GM12878 (cell line): ENCODE measurements at regions not wholly inside any gene's neighbourhood (a gene's known extent, or its start where the extent isn't known, plus 50 kb on each side); places are given as distances from the start of the nearest gene placed in this dataset.

Experiments used
- ATAC-seq: fragments of 200-7000 bp; cut with Tn5 transposase; 3 replicates; pipeline ENCODE4 v1.9.1; 2020; ENCODE audit warnings: mild to moderate bottlenecking, moderate library complexity
- BruUV-seq: library from RNA; stranded (reverse); fragments of 400-500 nt; replicated peaks from 2 replicates; lab custom pipeline; 2021; lab: Mats Ljungman, UMichigan
- CTCF ChIA-PET: fragments of 300-600 bp; sonication (Branson Sonifier 250); formaldehyde crosslinking; extraction: SDS; loops from one replicate; lab custom pipeline; 2021; ENCODE audit warnings: inconsistent platforms; lab: Yijun Ruan, JAX
- POLR2A ChIA-PET: fragments of 350-600 bp; formaldehyde crosslinking; extraction: SDS; loops from one replicate; lab custom pipeline; 2021; ENCODE audit warnings: inconsistent platforms; lab: Charles Lee
- RAD21 ChIA-PET: fragments of 300-600 bp; sonication (Branson Sonifier 250); formaldehyde crosslinking; loops from one replicate; lab custom pipeline; 2023; ENCODE audit warnings: antibody characterized with exemption; ENCODE audit not compliant: unreplicated experiment; lab: Charles Lee
- SMC1A ChIA-PET: fragments of 300-600 bp; sonication (Branson Sonifier 250); formaldehyde crosslinking; loops from one replicate; lab custom pipeline; 2023; ENCODE audit not compliant: unreplicated experiment, uncharacterized antibody; lab: Charles Lee
- DNase-seq: peaks from one replicate; pipeline ENCODE4 v3.0.0-alpha.2; 2011; ENCODE audit warnings: low read depth, low spot score
- FAIRE-seq: peaks from 3 replicates; lab custom pipeline; 2011; peaks lifted over from hg19 to GRCh38; lab: Jason Lieb, UNC
- H2AFZ ChIP-seq: 2 replicates; pipeline ENCODE4 v1.6.0; 2011; ENCODE audit warnings: low read depth, low read length, control low read depth; ENCODE audit not compliant: control insufficient read depth
- H3K27ac ChIP-seq: 2 replicates; pipeline ENCODE4 v1.5.1; 2011; ENCODE audit warnings: control low read depth; ENCODE audit not compliant: control insufficient read depth, insufficient read depth
- H3K27me3 ChIP-seq, 2 experiments: replicated peaks in 1 of 2; 2 replicates each; pipeline versions ENCODE4 v1.6.0 to v1.6.1; 2011; ENCODE audit warnings: low read length in 1 of 2; ENCODE audit not compliant: control insufficient read depth in 2 of 2, insufficient read depth in 2 of 2
- H3K36me3 ChIP-seq, 2 experiments: 2 replicates each; pipeline ENCODE4 v1.5.1; 2011; ENCODE audit warnings: low read length in 1 of 2; ENCODE audit not compliant: control insufficient read depth in 2 of 2, insufficient read depth in 2 of 2
- H3K4me1 ChIP-seq: 2 replicates; pipeline ENCODE4 v1.6.1; 2011; ENCODE audit warnings: mild to moderate bottlenecking, low read length, moderate library complexity, mixed read lengths; ENCODE audit not compliant: control insufficient read depth, insufficient read depth
- H3K4me2 ChIP-seq: 2 replicates; pipeline ENCODE4 v1.6.0; 2011; ENCODE audit warnings: control low read depth; ENCODE audit not compliant: control insufficient read depth, insufficient read depth
- H3K4me3 ChIP-seq: fragments of 200-600 bp; sonication (generic); 2 replicates; pipeline ENCODE4 v1.5.1; 2016
- H3K79me2 ChIP-seq: 2 replicates; pipeline ENCODE4 v1.6.0; 2011; ENCODE audit warnings: low read length; ENCODE audit not compliant: control insufficient read depth, insufficient read depth
- H3K9ac ChIP-seq: 2 replicates; pipeline ENCODE4 v1.8.0; 2011; ENCODE audit warnings: low read length, control low read depth, mixed read lengths; ENCODE audit not compliant: control insufficient read depth, insufficient read depth
- H3K9me3 ChIP-seq: replicated peaks from 3 replicates; pipeline ENCODE4 v1.5.1; 2011; ENCODE audit warnings: mild to moderate bottlenecking, low read length; ENCODE audit not compliant: control insufficient read depth, insufficient read depth
- H4K20me1 ChIP-seq: 2 replicates; pipeline ENCODE4 v1.6.0; 2011; ENCODE audit not compliant: control insufficient read depth, insufficient read depth
- CBX5 ChIP-seq: sonication (generic); IDR thresholded peaks from 2 replicates; pipeline ENCODE4 v1.6.1; 2016; ENCODE audit warnings: low read depth, moderate library complexity, mild to moderate bottlenecking, inconsistent platforms
- CHD2 ChIP-seq: IDR thresholded peaks from 2 replicates; pipeline ENCODE4 v1.6.1; 2011; ENCODE audit warnings: low read depth, low read length, improper control_type of control experiment, borderline replicate concordance
- E2F4 ChIP-seq: IDR thresholded peaks from 2 replicates; pipeline ENCODE4 v1.6.1; 2012; ENCODE audit warnings: low read depth, low read length, improper control_type of control experiment
- GABPA ChIP-seq: IDR thresholded peaks from 2 replicates; pipeline ENCODE4 v1.6.1; 2014; ENCODE audit warnings: antibody characterized with exemption, low read depth, mild to moderate bottlenecking, inconsistent platforms
- MEF2B ChIP-seq: fragments of 450-650 bp; IDR thresholded peaks from 2 replicates; pipeline ENCODE4 v1.6.1; 2018; ENCODE audit warnings: mild to moderate bottlenecking, moderate library complexity; ENCODE audit not compliant: partially characterized antibody, poor library complexity, severe bottlenecking
- MXI1 ChIP-seq: fragments of 150-350 bp; IDR thresholded peaks from 2 replicates; pipeline ENCODE4 v1.6.1; 2011; ENCODE audit warnings: low read depth, mild to moderate bottlenecking, inconsistent platforms, low read length, improper control_type of control experiment
- MYB ChIP-seq: fragments of 150-350 bp; IDR thresholded peaks from 2 replicates; pipeline ENCODE4 v1.6.1; 2014; ENCODE audit warnings: mild to moderate bottlenecking, low read depth, low read length, borderline replicate concordance
- NR2C2 ChIP-seq: IDR thresholded peaks from 2 replicates; pipeline ENCODE4 v1.6.1; 2011; ENCODE audit warnings: borderline replicate concordance, low read depth; ENCODE audit not compliant: control insufficient read depth, insufficient read length
- POU2F2 ChIP-seq: IDR thresholded peaks from 3 replicates; pipeline ENCODE4 v1.6.1; 2011; ENCODE audit warnings: low read depth, mild to moderate bottlenecking, low read length, borderline replicate concordance
- RELB ChIP-seq: fragments of 450-650 bp; IDR thresholded peaks from 2 replicates; pipeline ENCODE4 v1.6.1; 2017; ENCODE audit warnings: low read depth, mild to moderate bottlenecking, moderate library complexity
- SIX5 ChIP-seq: IDR thresholded peaks from 2 replicates; pipeline ENCODE4 v1.6.1; 2011; ENCODE audit warnings: mild to moderate bottlenecking, low read depth, low read length, moderate library complexity; ENCODE audit not compliant: severe bottlenecking
- SKIL ChIP-seq: fragments of 450-650 bp; IDR thresholded peaks from 2 replicates; pipeline ENCODE4 v1.6.1; 2017; ENCODE audit warnings: mild to moderate bottlenecking, low read depth, inconsistent platforms; ENCODE audit not compliant: poor library complexity, severe bottlenecking
- STAT1 ChIP-seq: fragments of 450-650 bp; conservative IDR thresholded peaks from 2 replicates; pipeline ENCODE4 v1.6.1; 2014; ENCODE audit warnings: antibody characterized with exemption, mild to moderate bottlenecking
- TCF7 ChIP-seq: IDR thresholded peaks from 2 replicates; pipeline ENCODE4 v1.6.1; 2014; ENCODE audit warnings: antibody characterized with exemption, borderline replicate concordance
- WGBS: methylation state at CpG from one replicate; pipeline ENCODE4 v1.1.6; 2016; ENCODE audit warnings: low lambda C conversion rate; ENCODE audit not compliant: insufficient replicate concordance, insufficient coverage; ENCODE audit errors: missing lambda C conversion rate; 5-methylcytosine and 5-hydroxymethylcytosine counted together
- in situ Hi-C: fragments of 300-500 bp; cut with MboI; formaldehyde crosslinking; loops from 9 replicates; pipeline ENCODE4 v1.14.3; 2018; ENCODE audit warnings: mixed read lengths
- intact Hi-C: fragments of 100-400 bp; cut with micrococcal nuclease; formaldehyde crosslinking; loops from one replicate; pipeline ENCODE4 v1.14.2; 2022; ENCODE audit not compliant: unreplicated experiment

GRCh38 chr16:65446427-65446826, 324.6 kb upstream of the CDH11 start:
- no peak overlapping the region for H3K27ac ChIP-seq
- TF ChIP-seq MYB (no peak), RELB (no peak), CBX5 (no peak), MEF2B (no peak), POU2F2 (no peak), MXI1 (no peak), NR2C2 (no peak), SKIL (no peak), SIX5 (no peak), E2F4 (no peak), CHD2 (no peak), STAT1 (no peak), GABPA (no peak), TCF7 (no peak)
- ChIA-PET SMC1A (interaction anchor here (0.9 kb wide), 1 partner anchor 9 kb away, joined by 3 read pairs; no protein-coding TSS in a partner anchor), CTCF (no interaction called here), RAD21 (no interaction called here), POLR2A (no interaction called here)
- no peaks in the 10 kb centered on the region for H3K36me3 ChIP-seq
- in situ Hi-C loops (no loop called here), intact Hi-C loops (no loop called here)
- H3K4me3 ChIP-seq, result no peak overlapping the region
- no peak for DNase-seq
- no TSS peak for BruUV-seq
- no peaks in the 10 kb centered on the region for H3K4me1 ChIP-seq
- no peak for FAIRE-seq
- H2AFZ ChIP-seq, result no peak overlapping the region
- H3K79me2 ChIP-seq, result no peaks in the 10 kb centered on the region
- H3K27me3 ChIP-seq, result no peaks in the 10 kb centered on the region
- ATAC-seq, result no peak
- H3K9me3 ChIP-seq, result no peaks in the 10 kb centered on the region; the same call in 2 of the 3 replicates
- WGBS, result 26% methylated on average over 2 of the region's 2 CpGs
- H4K20me1 ChIP-seq, result no peaks in the 10 kb centered on the region
- H3K9ac ChIP-seq, result no peak overlapping the region
- no peak overlapping the region for H3K4me2 ChIP-seq
